Left lung (tissue), 4 donors: ENCODE measurements at regions not wholly inside any gene's neighbourhood (a gene's known extent, or its start where the extent isn't known, plus 50 kb on each side); places are given as distances from the start of the nearest gene placed in this dataset.

ENCODE experiments used
- ATAC-seq: fragments of 200-7000 bp; cut with Tn5 transposase; one replicate; pipeline ENCODE4 v1.9.1; 2020; ENCODE audit warnings: moderate library complexity
- DNase-seq, 4 donors: peaks; one replicate each; pipeline ENCODE4 v3.0.0-alpha.2; 2013 to 2020
- H3K27ac ChIP-seq, 2 donors: fragments of 200-600 bp; sonication (generic) in 1 of 2; one replicate each; pipeline versions ENCODE4 v1.5.0 to v1.8.0; 2020 to 2021
- H3K27me3 ChIP-seq, 2 donors: fragments of 200-600 bp; sonication (generic) in 1 of 2; one replicate each; pipeline versions ENCODE4 v1.5.0 to v1.8.0; 2020 to 2021
- H3K36me3 ChIP-seq, 2 donors: fragments of 200-600 bp; sonication (generic) in 1 of 2; one replicate each; pipeline versions ENCODE4 v1.5.0 to v1.8.0; 2020 to 2021
- H3K4me1 ChIP-seq, 2 donors: fragments of 200-600 bp; one replicate each; pipeline ENCODE4 v1.8.0; 2021
- H3K4me3 ChIP-seq, 2 donors: fragments of 200-600 bp; sonication (generic) in 1 of 2; one replicate each; pipeline versions ENCODE4 v1.5.0 to v1.8.0; 2020 to 2021; ENCODE audit warnings: mild to moderate bottlenecking in 1 of 2
- H3K9me3 ChIP-seq, 2 donors: fragments of 200-600 bp; sonication (generic) in 1 of 2; one replicate each; pipeline versions ENCODE4 v1.5.0 to v1.8.0; 2020 to 2021
- intact Hi-C, 2 donors: fragments of 100-400 bp; cut with DNase I; formaldehyde crosslinking; loops; one replicate each; pipeline versions ENCODE4 v1.11.2 to v1.14.2; 2022
- TF ChIP-seq, protein P1 (sequence below), 2 donors: fragments of 200-600 bp; sonication (generic) in 1 of 2; IDR thresholded peaks; one replicate each; pipeline versions ENCODE4 v1.5.0 to v1.8.0; 2021; ENCODE audit warnings: antibody characterized with exemption in 2 of 2
- donor health status: DM: no; HTN: yes; CAD: no.
- donor health status: DM: no; HTN: no; CAD: no.

DNA sequence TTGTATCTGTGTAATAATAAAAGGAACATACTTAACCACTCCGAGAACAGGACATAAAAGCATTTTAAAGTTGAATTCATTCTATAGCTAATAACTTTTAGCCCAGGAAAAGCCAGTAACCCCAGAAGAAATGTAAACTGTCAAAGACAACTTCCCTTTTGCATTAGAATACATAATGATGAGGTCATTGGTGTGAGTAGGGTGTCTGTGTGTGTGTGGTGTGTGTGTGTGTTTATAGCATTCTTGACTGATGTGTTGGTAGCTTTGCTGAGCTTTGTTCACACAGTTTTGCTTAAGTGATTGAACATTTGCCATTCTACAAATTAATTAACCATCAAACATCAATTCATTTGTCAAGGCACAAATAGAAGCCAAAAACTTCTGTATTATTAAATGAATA lies 559.6 kb downstream of the ARAP2 start:
- TF ChIP-seq, protein P1, sequence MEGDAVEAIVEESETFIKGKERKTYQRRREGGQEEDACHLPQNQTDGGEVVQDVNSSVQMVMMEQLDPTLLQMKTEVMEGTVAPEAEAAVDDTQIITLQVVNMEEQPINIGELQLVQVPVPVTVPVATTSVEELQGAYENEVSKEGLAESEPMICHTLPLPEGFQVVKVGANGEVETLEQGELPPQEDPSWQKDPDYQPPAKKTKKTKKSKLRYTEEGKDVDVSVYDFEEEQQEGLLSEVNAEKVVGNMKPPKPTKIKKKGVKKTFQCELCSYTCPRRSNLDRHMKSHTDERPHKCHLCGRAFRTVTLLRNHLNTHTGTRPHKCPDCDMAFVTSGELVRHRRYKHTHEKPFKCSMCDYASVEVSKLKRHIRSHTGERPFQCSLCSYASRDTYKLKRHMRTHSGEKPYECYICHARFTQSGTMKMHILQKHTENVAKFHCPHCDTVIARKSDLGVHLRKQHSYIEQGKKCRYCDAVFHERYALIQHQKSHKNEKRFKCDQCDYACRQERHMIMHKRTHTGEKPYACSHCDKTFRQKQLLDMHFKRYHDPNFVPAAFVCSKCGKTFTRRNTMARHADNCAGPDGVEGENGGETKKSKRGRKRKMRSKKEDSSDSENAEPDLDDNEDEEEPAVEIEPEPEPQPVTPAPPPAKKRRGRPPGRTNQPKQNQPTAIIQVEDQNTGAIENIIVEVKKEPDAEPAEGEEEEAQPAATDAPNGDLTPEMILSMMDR (IDR thresholded peaks at IDR 0.05): no peak
- H3K9me3 ChIP-seq: peaks cover 0 to 11% of the 10 kb centered on the region in 2 donors
- no peaks in the 10 kb centered on the region for H3K27me3 ChIP-seq
- DNase-seq (no peak), ATAC-seq (no peak)
- no peaks in the 10 kb centered on the region for H3K4me1 ChIP-seq
- no peak overlapping the region for H3K27ac ChIP-seq
- H3K4me3 ChIP-seq: no peak overlapping the region
- no peaks in the 10 kb centered on the region for H3K36me3 ChIP-seq
- intact Hi-C loops: no loop called here

- intact Hi-C loops: no loop called here
- Histone ChIP-seq H3K36me3 (no peaks in the 10 kb centered on the region), H3K27me3 (no peaks in the 10 kb centered on the region), H3K4me1 (no peaks in the 10 kb centered on the region), H3K27ac (no peak overlapping the region), H3K9me3 (no peaks in the 10 kb centered on the region), H3K4me3 (no peak overlapping the region)
- DNase-seq (no peak), ATAC-seq (no peak)
- TF ChIP-seq, protein P1 (IDR thresholded peaks at IDR 0.05): no peak
Measured at GRCh38 chr4:35689870-35690269, 554.4 kb downstream of the ARAP2 start.

GRCh38 chr4:35690271-35690670 lies 554.0 kb downstream of the ARAP2 start:
- Histone ChIP-seq H3K27ac (no peak overlapping the region), H3K4me1 (no peaks in the 10 kb centered on the region), H3K9me3 (no peaks in the 10 kb centered on the region), H3K4me3 (no peak overlapping the region), H3K27me3 (no peaks in the 10 kb centered on the region), H3K36me3 (no peaks in the 10 kb centered on the region)
- intact Hi-C loops: no loop called here
- peak in 1 of 4 donors; percentile 10 for DNase-seq
- TF ChIP-seq, protein P1 (IDR thresholded peaks at IDR 0.05): no peak
- no peak for ATAC-seq

GRCh38 chr4:35695003-35695402 lies 549.3 kb downstream of the ARAP2 start:
- H3K4me3 ChIP-seq: no peak overlapping the region
- no peaks in the 10 kb centered on the region for H3K36me3 ChIP-seq
- no peaks in the 10 kb centered on the region for H3K27me3 ChIP-seq
- TF ChIP-seq, protein P1 (IDR thresholded peaks at IDR 0.05): no peak
- DNase-seq: no peak
- H3K9me3 ChIP-seq: no peaks in the 10 kb centered on the region
- H3K4me1 ChIP-seq: no peaks in the 10 kb centered on the region
- ATAC-seq: no peak
- H3K27ac ChIP-seq: no peak overlapping the region
- intact Hi-C loops: no loop called here

- Histone ChIP-seq H3K9me3 (no peaks in the 10 kb centered on the region), H3K27ac (no peak overlapping the region), H3K27me3 (no peaks in the 10 kb centered on the region), H3K4me1 (no peaks in the 10 kb centered on the region), H3K4me3 (no peak overlapping the region), H3K36me3 (no peaks in the 10 kb centered on the region)
- DNase-seq: no peak
- TF ChIP-seq, protein P1 (IDR thresholded peaks at IDR 0.05): no peak
- intact Hi-C loops: no loop called here
- no peak for ATAC-seq
Measured at GRCh38 chr4:35695421-35695820, 548.9 kb downstream of the ARAP2 start.
